KMS-11 (cell line): ENCODE measurements at regions not wholly inside any gene's neighbourhood (a gene's known extent, or its start where the extent isn't known, plus 50 kb on each side); places are given as distances from the start of the nearest gene placed in this dataset.

Source experiments
- H2AFZ ChIP-seq: fragments of 200-600 bp; sonication (generic); 2 replicates; pipeline ENCODE4 v1.6.1; 2016; ENCODE audit warnings: antibody characterized with exemption, mixed run types, low read depth
- H3K27ac ChIP-seq: fragments of 200-600 bp; sonication (generic); 2 replicates; pipeline ENCODE4 v1.6.1; 2016; ENCODE audit warnings: mild to moderate bottlenecking, mixed run types
- H3K27me3 ChIP-seq: fragments of 200-600 bp; sonication (generic); 2 replicates; pipeline ENCODE4 v1.6.1; 2017; ENCODE audit warnings: mild to moderate bottlenecking, low read depth, mixed run types, moderate library complexity; ENCODE audit not compliant: insufficient read depth
- H3K36me3 ChIP-seq: fragments of 200-600 bp; sonication (generic); 2 replicates; pipeline ENCODE4 v1.6.1; 2017; ENCODE audit warnings: mild to moderate bottlenecking, mixed run types; ENCODE audit not compliant: insufficient read depth
- H3K4me1 ChIP-seq: fragments of 200-600 bp; sonication (generic); 2 replicates; pipeline ENCODE4 v1.6.1; 2016; ENCODE audit warnings: mild to moderate bottlenecking, low read depth, mixed run types; ENCODE audit not compliant: poor library complexity, severe bottlenecking
- H3K4me2 ChIP-seq: fragments of 200-600 bp; sonication (generic); 2 replicates; pipeline ENCODE4 v1.7.0; 2016; ENCODE audit warnings: mild to moderate bottlenecking, mixed run types
- H3K4me3 ChIP-seq: fragments of 200-600 bp; sonication (generic); IDR thresholded peaks from 2 replicates; pipeline ENCODE4 v1.6.1; 2017; ENCODE audit warnings: low read depth, low read length, mixed read lengths; ENCODE audit not compliant: insufficient read depth
- H3K79me2 ChIP-seq: fragments of 200-600 bp; sonication (generic); 2 replicates; pipeline ENCODE4 v1.6.1; 2016; ENCODE audit warnings: low read depth, mixed run types; ENCODE audit not compliant: insufficient read depth
- H3K9ac ChIP-seq: fragments of 200-600 bp; sonication (generic); 2 replicates; pipeline ENCODE4 v1.6.1; 2016; ENCODE audit warnings: mild to moderate bottlenecking, mixed run types
- H4K20me1 ChIP-seq: fragments of 200-600 bp; sonication (generic); 2 replicates; pipeline ENCODE4 v1.6.1; 2016; ENCODE audit warnings: mild to moderate bottlenecking, mixed run types; ENCODE audit not compliant: insufficient read depth
- CTCF ChIP-seq: fragments of 200-600 bp; sonication (generic); conservative IDR thresholded peaks from 2 replicates; pipeline ENCODE4 v1.6.1; 2017; ENCODE audit warnings: low read depth, mild to moderate bottlenecking, antibody characterized with exemption, low read length, moderate library complexity, mixed read lengths

- no peaks in the 10 kb centered on the region for H3K79me2 ChIP-seq
- H3K4me1 ChIP-seq: no peaks in the 10 kb centered on the region
- no peaks in the 10 kb centered on the region for H4K20me1 ChIP-seq
- H3K4me2 ChIP-seq: no peak overlapping the region
- H3K9ac ChIP-seq: no peak overlapping the region
- no peaks in the 10 kb centered on the region for H3K36me3 ChIP-seq
- H3K27me3 ChIP-seq: no peaks in the 10 kb centered on the region
- TF ChIP-seq CTCF: no peak
- no peak overlapping the region for H2AFZ ChIP-seq
- H3K27ac ChIP-seq: no peak overlapping the region
- H3K4me3 ChIP-seq: no peak overlapping the region
Observed at GRCh38 chr10:120641695-120642094, 184.7 kb downstream of the PLPP4 start.

GRCh38 chr10:120643351-120643750 lies 186.3 kb downstream of the PLPP4 start:
- H3K79me2 ChIP-seq: no peaks in the 10 kb centered on the region
- no peaks in the 10 kb centered on the region for H3K27me3 ChIP-seq
- no peak overlapping the region for H2AFZ ChIP-seq
- H3K4me1 ChIP-seq: no peaks in the 10 kb centered on the region
- TF ChIP-seq CTCF: no peak
- H3K9ac ChIP-seq: no peak overlapping the region
- no peaks in the 10 kb centered on the region for H3K36me3 ChIP-seq
- no peak overlapping the region for H3K27ac ChIP-seq
- H3K4me2 ChIP-seq: no peak overlapping the region
- H3K4me3 ChIP-seq: no peak overlapping the region
- H4K20me1 ChIP-seq: no peaks in the 10 kb centered on the region

- no peaks in the 10 kb centered on the region for H4K20me1 ChIP-seq
- H3K4me3 ChIP-seq: no peak overlapping the region
- no peaks in the 10 kb centered on the region for H3K79me2 ChIP-seq
- H3K4me1 ChIP-seq: no peaks in the 10 kb centered on the region
- no peaks in the 10 kb centered on the region for H3K36me3 ChIP-seq
- no peaks in the 10 kb centered on the region for H3K27me3 ChIP-seq
- no peak overlapping the region for H3K4me2 ChIP-seq
- no peak overlapping the region for H3K27ac ChIP-seq
- H2AFZ ChIP-seq: no peak overlapping the region
- no peak for TF ChIP-seq CTCF
- H3K9ac ChIP-seq: no peak overlapping the region
Observed at GRCh38 chr10:120644556-120645410, 187.8 kb downstream of the PLPP4 start.

- TF ChIP-seq CTCF: no peak
- no peaks in the 10 kb centered on the region for H3K4me1 ChIP-seq
- no peak overlapping the region for H3K4me2 ChIP-seq
- H3K4me3 ChIP-seq: no peak overlapping the region
- no peak overlapping the region for H3K9ac ChIP-seq
- H4K20me1 ChIP-seq: no peaks in the 10 kb centered on the region
- no peak overlapping the region for H3K27ac ChIP-seq
- no peaks in the 10 kb centered on the region for H3K27me3 ChIP-seq
- H3K36me3 ChIP-seq: no peaks in the 10 kb centered on the region
- no peaks in the 10 kb centered on the region for H3K79me2 ChIP-seq
- H2AFZ ChIP-seq: no peak overlapping the region
Observed at GRCh38 chr10:120646159-120646732, 189.2 kb downstream of the PLPP4 start.
